K562 (cell line): ENCODE measurements at regions not wholly inside any gene's neighbourhood (a gene's known extent, or its start where the extent isn't known, plus 50 kb on each side); places are given as distances from the start of the nearest gene placed in this dataset.

Source experiments
- ETV5 ChIP-seq: sonication (generic); formaldehyde crosslinking; IDR thresholded peaks from 2 replicates; pipeline ENCODE4 v1.4.0; 2020; ENCODE audit warnings: low read depth, mild to moderate bottlenecking, missing genetic modification reagents
- TF ChIP-seq, protein P1 (sequence below), 3 experiments: IDR thresholded peaks in 2 of 3; conservative IDR thresholded peaks in 1 of 3; 2 replicates each; pipeline ENCODE4 v1.5.1; 2011 to 2012; ENCODE audit warnings: low read length in 3 of 3, mild to moderate bottlenecking in 3 of 3, control low read depth in 2 of 3, improper control_type of control experiment in 1 of 3, inconsistent platforms in 1 of 3, low read depth in 1 of 3, mixed read lengths in 1 of 3, moderate library complexity in 1 of 3; ENCODE audit not compliant: insufficient read depth in 2 of 3

DNA sequence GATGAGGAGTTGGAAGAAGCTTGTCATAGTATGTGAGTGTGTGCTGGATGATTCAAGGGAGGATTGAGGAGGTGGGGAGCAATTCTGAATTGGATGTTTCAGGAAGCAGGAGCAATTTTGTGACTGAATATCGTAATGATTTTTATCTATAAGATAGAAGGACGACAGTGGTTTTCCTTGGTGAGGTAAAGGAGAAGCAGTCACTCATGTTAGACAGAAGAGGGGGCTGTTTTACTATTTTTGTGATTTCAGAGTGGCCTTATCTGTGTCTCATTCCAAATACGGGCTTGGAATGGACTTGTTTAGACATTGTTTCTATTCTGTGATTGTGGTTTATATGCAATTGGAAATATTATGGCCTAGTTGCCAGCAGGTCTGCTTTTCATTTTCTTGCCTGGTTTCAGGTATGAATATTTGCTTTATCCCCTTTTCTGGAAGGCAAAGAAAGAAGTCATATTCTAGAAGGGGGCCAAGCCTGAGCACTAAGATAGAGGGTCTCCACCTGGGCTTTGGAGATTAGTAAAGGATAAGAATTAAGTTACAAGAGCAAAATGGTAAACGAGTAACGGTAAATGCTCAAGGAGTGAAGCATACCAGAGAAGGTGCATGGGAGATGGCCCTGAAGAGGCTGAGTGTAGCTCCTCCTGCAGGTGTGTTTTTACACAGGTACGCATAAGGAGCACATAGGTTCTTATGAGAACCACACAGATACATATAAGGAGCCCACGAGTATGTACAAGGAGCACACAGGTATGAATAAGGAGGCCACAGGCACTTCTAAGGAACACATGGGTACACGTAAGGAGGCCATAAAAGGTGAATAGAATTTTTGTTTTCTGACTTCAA is 124.6 kb upstream of the KCNAB1 start:
- no peak for TF ChIP-seq ETV5 (CRISPR knock-in tag)
- TF ChIP-seq, protein P1, sequence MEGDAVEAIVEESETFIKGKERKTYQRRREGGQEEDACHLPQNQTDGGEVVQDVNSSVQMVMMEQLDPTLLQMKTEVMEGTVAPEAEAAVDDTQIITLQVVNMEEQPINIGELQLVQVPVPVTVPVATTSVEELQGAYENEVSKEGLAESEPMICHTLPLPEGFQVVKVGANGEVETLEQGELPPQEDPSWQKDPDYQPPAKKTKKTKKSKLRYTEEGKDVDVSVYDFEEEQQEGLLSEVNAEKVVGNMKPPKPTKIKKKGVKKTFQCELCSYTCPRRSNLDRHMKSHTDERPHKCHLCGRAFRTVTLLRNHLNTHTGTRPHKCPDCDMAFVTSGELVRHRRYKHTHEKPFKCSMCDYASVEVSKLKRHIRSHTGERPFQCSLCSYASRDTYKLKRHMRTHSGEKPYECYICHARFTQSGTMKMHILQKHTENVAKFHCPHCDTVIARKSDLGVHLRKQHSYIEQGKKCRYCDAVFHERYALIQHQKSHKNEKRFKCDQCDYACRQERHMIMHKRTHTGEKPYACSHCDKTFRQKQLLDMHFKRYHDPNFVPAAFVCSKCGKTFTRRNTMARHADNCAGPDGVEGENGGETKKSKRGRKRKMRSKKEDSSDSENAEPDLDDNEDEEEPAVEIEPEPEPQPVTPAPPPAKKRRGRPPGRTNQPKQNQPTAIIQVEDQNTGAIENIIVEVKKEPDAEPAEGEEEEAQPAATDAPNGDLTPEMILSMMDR (IDR thresholded peaks at IDR 0.05 in 2 of 3, conservative IDR thresholded peaks at IDR 0.05 in 1 of 3; ENCODE audit: insufficient read depth in 2 of 3, low read depth in 1 of 3, low read length in 3 of 3), result peak; percentile 44 to 82 (median 69); a peak in 5 of 6 replicates
